ENCODE measurements at regions not wholly inside any gene's neighbourhood (a gene's known extent, or its start where the extent isn't known, plus 50 kb on each side); places are given as distances from the start of the nearest gene placed in this dataset.
"Not testable (repeated sequence)": the region's sequence is repeated elsewhere in the genome, so short reads cannot be mapped to it uniquely, and the experiment has no call there.

GRCh38 chr12:67488349-67488748, 160.2 kb upstream of the DYRK2 start:
- H3K27me3 ChIP-seq (ENCODE audit: control insufficient read depth, insufficient read depth, low read length); H3K4me1 ChIP-seq (ENCODE audit: control insufficient read depth, insufficient read depth, low read length); H3K9me3 ChIP-seq (ENCODE audit: control insufficient read depth, insufficient read depth, low read length); H3K36me3 ChIP-seq (ENCODE audit: control insufficient read depth, insufficient read depth, low read length); H3K27ac ChIP-seq (ENCODE audit: low read length); DNase-seq (ENCODE audit: low read depth, low spot score); H3K4me3 ChIP-seq (ENCODE audit: low read length): not testable (repeated sequence)
- no CpG with 5 or more reads among the region's 4 CpGs for WGBS (ENCODE audit: insufficient coverage, insufficient read length)

DNA sequence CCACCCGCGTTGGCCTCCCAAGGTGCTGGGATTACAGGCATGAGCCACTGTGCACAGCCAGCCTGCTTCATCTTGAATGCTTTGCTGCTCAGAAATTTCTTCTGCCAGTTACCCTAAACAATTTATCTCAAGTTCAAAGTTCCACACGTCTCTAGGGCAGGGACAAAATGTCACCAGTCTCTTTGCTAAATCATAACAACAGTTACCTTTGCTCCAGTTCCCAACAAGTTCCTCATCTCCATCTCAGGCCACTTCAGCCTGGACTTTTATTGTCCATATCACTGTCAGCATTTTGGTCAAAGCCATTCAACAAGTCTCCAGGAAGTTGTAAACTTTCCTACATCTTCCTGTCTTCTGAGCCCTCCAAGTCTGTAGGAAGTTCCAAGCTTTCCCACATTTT, 159.5 kb upstream of the DYRK2 start:
- WGBS (ENCODE audit: insufficient coverage, insufficient read length): no CpG with 5 or more reads among the region's 3 CpGs
- no peaks in the 10 kb centered on the region for H3K27me3 ChIP-seq (ENCODE audit: control insufficient read depth, insufficient read depth, low read length)
- no peak overlapping the region for H3K4me3 ChIP-seq (ENCODE audit: low read length)
- peaks cover 2% of the 10 kb centered on the region for H3K9me3 ChIP-seq (ENCODE audit: control insufficient read depth, insufficient read depth, low read length)
- H3K4me1 ChIP-seq (ENCODE audit: control insufficient read depth, insufficient read depth, low read length): no peaks in the 10 kb centered on the region
- H3K27ac ChIP-seq (ENCODE audit: low read length): no peak overlapping the region
- no peaks in the 10 kb centered on the region for H3K36me3 ChIP-seq (ENCODE audit: control insufficient read depth, insufficient read depth, low read length)
- no peak for DNase-seq (ENCODE audit: low read depth, low spot score)

DNA sequence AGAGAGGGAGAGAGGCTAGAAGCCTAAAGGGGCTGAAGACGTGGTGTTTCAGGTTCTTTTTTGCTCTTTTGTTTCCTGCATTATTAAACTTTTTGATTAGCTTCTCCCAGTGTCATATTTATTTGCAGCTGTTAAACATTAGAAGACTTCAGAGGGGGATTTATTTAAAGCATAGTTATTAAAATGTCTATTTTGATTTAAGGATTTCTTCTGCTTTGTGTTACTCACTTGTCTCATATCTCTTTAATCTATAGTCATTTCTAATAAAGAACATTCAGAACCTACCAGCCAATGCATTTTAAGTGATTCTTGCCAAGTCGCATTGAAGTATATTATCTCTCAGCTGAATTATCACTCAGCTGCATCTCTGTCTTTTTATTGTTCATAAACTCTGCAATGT, 152.0 kb upstream of the DYRK2 start:
- Histone ChIP-seq H3K9me3 (ENCODE audit: control insufficient read depth, insufficient read depth, low read length) (no peaks in the 10 kb centered on the region), H3K27ac (ENCODE audit: low read length) (no peak overlapping the region), H3K27me3 (ENCODE audit: control insufficient read depth, insufficient read depth, low read length) (no peaks in the 10 kb centered on the region), H3K4me1 (ENCODE audit: control insufficient read depth, insufficient read depth, low read length) (no peaks in the 10 kb centered on the region), H3K4me3 (ENCODE audit: low read length) (no peak overlapping the region), H3K36me3 (ENCODE audit: control insufficient read depth, insufficient read depth, low read length) (no peaks in the 10 kb centered on the region)
- WGBS (ENCODE audit: insufficient coverage, insufficient read length): no CpG with 5 or more reads among the region's 2 CpGs
- DNase-seq (ENCODE audit: low read depth, low spot score): no peak

GRCh38 chr12:67498991-67499390, 149.6 kb upstream of the DYRK2 start:
- no peaks in the 10 kb centered on the region for H3K9me3 ChIP-seq (ENCODE audit: control insufficient read depth, insufficient read depth, low read length)
- WGBS (ENCODE audit: insufficient coverage, insufficient read length): no CpG with 5 or more reads among the region's 1 CpG
- no peak overlapping the region for H3K4me3 ChIP-seq (ENCODE audit: low read length)
- no peak for DNase-seq (ENCODE audit: low read depth, low spot score)
- no peak overlapping the region for H3K27ac ChIP-seq (ENCODE audit: low read length)
- no peaks in the 10 kb centered on the region for H3K27me3 ChIP-seq (ENCODE audit: control insufficient read depth, insufficient read depth, low read length)
- no peaks in the 10 kb centered on the region for H3K4me1 ChIP-seq (ENCODE audit: control insufficient read depth, insufficient read depth, low read length)
- no peaks in the 10 kb centered on the region for H3K36me3 ChIP-seq (ENCODE audit: control insufficient read depth, insufficient read depth, low read length)

DNA sequence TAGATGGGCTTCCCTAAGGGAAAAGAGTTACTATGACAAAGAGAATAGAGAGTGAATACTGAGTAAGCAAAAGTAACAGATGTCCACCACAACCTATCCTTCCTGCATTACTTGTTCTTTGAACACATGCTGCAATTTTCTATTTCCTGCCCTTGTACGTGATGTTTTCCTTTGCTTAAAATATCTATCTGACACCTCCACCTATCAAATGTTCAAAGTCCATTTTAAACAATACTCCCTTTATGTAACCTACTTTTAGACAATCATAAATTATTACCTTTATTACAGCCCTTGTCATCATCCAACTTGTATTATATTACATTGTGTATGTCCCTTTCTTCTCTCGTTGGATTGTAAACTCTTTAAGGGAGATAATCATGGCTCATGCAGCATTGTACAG, 147.2 kb upstream of the DYRK2 start:
- no peaks in the 10 kb centered on the region for H3K27me3 ChIP-seq (ENCODE audit: control insufficient read depth, insufficient read depth, low read length)
- H3K4me3 ChIP-seq (ENCODE audit: low read length): no peak overlapping the region
- no peak overlapping the region for H3K27ac ChIP-seq (ENCODE audit: low read length)
- no peak for DNase-seq (ENCODE audit: low read depth, low spot score)
- no peaks in the 10 kb centered on the region for H3K36me3 ChIP-seq (ENCODE audit: control insufficient read depth, insufficient read depth, low read length)
- WGBS (ENCODE audit: insufficient coverage, insufficient read length): no CpG with 5 or more reads among the region's 2 CpGs
- H3K9me3 ChIP-seq (ENCODE audit: control insufficient read depth, insufficient read depth, low read length): no peaks in the 10 kb centered on the region
- H3K4me1 ChIP-seq (ENCODE audit: control insufficient read depth, insufficient read depth, low read length): no peaks in the 10 kb centered on the region

DNA sequence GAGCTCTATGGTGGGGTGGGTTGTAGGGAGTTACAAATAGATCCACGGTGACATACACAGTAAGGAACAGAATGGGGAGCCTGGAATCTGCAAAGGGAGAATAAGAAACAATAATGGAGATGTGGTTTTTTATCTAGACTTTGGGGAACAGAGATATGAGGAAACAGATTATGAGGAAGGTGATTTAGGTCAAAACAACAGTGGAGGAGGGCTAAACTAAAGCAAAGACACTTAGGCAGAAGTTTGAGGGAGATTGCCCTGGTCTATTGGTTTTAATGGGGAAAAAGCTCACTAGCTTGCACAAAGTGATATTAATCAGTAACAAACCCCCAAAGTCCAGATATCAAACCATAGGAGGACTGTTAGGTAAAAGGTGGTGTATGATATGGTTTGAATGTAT, 144.5 kb upstream of the DYRK2 start:
- no peaks in the 10 kb centered on the region for H3K36me3 ChIP-seq (ENCODE audit: control insufficient read depth, insufficient read depth, low read length)
- no CpG with 5 or more reads among the region's 1 CpG for WGBS (ENCODE audit: insufficient coverage, insufficient read length)
- no peaks in the 10 kb centered on the region for H3K4me1 ChIP-seq (ENCODE audit: control insufficient read depth, insufficient read depth, low read length)
- H3K27me3 ChIP-seq (ENCODE audit: control insufficient read depth, insufficient read depth, low read length): no peaks in the 10 kb centered on the region
- H3K9me3 ChIP-seq (ENCODE audit: control insufficient read depth, insufficient read depth, low read length): no peaks in the 10 kb centered on the region
- DNase-seq (ENCODE audit: low read depth, low spot score): no peak
- no peak overlapping the region for H3K4me3 ChIP-seq (ENCODE audit: low read length)
- H3K27ac ChIP-seq (ENCODE audit: low read length): no peak overlapping the region

GRCh38 chr12:67506739-67507138, 141.8 kb upstream of the DYRK2 start:
- WGBS (ENCODE audit: insufficient coverage, insufficient read length): no CpG with 5 or more reads among the region's 3 CpGs
- no peaks in the 10 kb centered on the region for H3K36me3 ChIP-seq (ENCODE audit: control insufficient read depth, insufficient read depth, low read length)
- no peaks in the 10 kb centered on the region for H3K9me3 ChIP-seq (ENCODE audit: control insufficient read depth, insufficient read depth, low read length)
- no peak for DNase-seq (ENCODE audit: low read depth, low spot score)
- no peaks in the 10 kb centered on the region for H3K27me3 ChIP-seq (ENCODE audit: control insufficient read depth, insufficient read depth, low read length)
- no peak overlapping the region for H3K4me3 ChIP-seq (ENCODE audit: low read length)
- H3K4me1 ChIP-seq (ENCODE audit: control insufficient read depth, insufficient read depth, low read length): no peaks in the 10 kb centered on the region
- H3K27ac ChIP-seq (ENCODE audit: low read length): no peak overlapping the region

DNA sequence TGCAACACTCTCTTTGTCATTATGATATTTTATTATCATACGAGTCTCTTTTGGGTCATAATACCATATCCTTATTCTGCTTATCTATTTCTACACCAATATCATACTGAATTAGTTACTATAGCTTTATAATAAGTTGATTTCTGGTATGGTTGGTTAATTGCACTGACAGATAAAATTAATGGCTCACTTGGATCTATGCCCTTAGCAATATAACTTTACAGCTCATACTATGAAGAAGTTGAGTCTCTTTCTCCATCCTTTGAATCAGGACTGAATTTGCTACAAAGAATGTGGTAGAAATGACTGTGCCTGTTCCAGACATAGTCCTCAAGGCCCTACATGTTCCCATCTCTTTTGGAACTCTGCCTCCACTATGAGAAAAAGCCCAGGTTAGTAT, 139.7 kb upstream of the DYRK2 start:
- Histone ChIP-seq H3K9me3 (ENCODE audit: control insufficient read depth, insufficient read depth, low read length) (no peaks in the 10 kb centered on the region), H3K36me3 (ENCODE audit: control insufficient read depth, insufficient read depth, low read length) (no peaks in the 10 kb centered on the region), H3K27ac (ENCODE audit: low read length) (no peak overlapping the region), H3K4me1 (ENCODE audit: control insufficient read depth, insufficient read depth, low read length) (no peaks in the 10 kb centered on the region), H3K4me3 (ENCODE audit: low read length) (no peak overlapping the region), H3K27me3 (ENCODE audit: control insufficient read depth, insufficient read depth, low read length) (no peaks in the 10 kb centered on the region)
- WGBS (ENCODE audit: insufficient coverage, insufficient read length): no CpG with 5 or more reads among the region's 1 CpG
- DNase-seq (ENCODE audit: low read depth, low spot score): no peak

DNA sequence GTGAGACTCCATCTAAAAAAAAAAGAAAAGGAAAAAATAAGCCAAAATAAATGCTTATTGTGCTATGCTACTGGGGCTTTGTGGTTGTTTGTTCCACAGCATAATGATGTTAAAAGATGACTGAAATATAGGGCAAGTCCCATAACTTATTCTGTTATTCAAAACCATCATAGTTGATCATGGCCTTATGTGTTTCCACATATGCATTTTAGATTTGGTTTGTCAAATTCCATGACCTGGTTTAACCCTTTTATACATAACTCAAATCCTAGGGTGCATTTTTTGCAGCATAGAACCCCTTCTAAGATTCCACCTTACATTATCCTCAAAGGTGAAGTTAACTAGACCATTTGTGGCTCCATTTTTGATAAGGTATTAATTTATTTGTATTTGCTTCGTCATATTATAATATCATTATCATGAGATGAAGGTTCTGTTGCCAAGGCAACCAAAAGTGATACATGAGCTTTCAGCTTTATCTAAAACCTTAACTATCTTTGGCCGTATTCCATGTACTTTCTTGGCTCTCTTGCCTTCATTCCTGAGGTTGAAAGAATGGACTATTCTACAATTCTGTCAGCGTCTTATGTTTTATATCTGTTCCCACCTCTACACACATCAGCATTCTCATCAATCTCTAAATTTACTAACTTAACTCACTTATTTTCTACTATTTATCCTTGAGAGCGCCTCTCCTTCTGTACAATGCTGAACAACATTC, 138.7 kb upstream of the DYRK2 start:
- Histone ChIP-seq H3K4me3 (ENCODE audit: low read length) (no peak overlapping the region), H3K9me3 (ENCODE audit: control insufficient read depth, insufficient read depth, low read length) (no peaks in the 10 kb centered on the region), H3K27me3 (ENCODE audit: control insufficient read depth, insufficient read depth, low read length) (no peaks in the 10 kb centered on the region), H3K27ac (ENCODE audit: low read length) (no peak overlapping the region), H3K4me1 (ENCODE audit: control insufficient read depth, insufficient read depth, low read length) (no peaks in the 10 kb centered on the region), H3K36me3 (ENCODE audit: control insufficient read depth, insufficient read depth, low read length) (no peaks in the 10 kb centered on the region)
- 100% methylated on average over 2 of the region's 4 CpGs for WGBS (ENCODE audit: insufficient coverage, insufficient read length)
- no peak for DNase-seq (ENCODE audit: low read depth, low spot score)

DNA sequence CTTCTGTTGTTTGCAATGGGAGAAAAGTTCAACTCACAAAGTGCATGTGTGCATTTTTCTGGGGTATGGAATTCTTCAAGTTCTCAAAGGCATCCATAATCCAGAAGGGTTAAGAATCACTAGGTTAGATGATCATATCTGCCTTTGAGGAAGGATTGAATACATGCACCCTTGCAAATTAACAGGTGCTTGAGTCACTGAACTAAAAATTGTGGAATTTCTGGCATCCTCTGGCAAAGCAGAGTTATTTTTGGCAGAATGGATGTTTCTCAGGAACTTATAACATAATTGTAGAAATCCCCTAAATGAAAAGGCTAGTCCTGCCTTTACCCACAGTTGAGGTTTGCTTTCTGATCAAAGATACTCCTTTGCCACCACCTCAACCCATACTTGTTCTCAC, 136.5 kb upstream of the DYRK2 start:
- Histone ChIP-seq H3K4me3 (ENCODE audit: low read length) (no peak overlapping the region), H3K4me1 (ENCODE audit: control insufficient read depth, insufficient read depth, low read length) (no peaks in the 10 kb centered on the region), H3K27ac (ENCODE audit: low read length) (no peak overlapping the region), H3K27me3 (ENCODE audit: control insufficient read depth, insufficient read depth, low read length) (no peaks in the 10 kb centered on the region), H3K9me3 (ENCODE audit: control insufficient read depth, insufficient read depth, low read length) (no peaks in the 10 kb centered on the region), H3K36me3 (ENCODE audit: control insufficient read depth, insufficient read depth, low read length) (no peaks in the 10 kb centered on the region)
- DNase-seq (ENCODE audit: low read depth, low spot score): no peak

GRCh38 chr12:67514502-67514901, 134.0 kb upstream of the DYRK2 start:
- Histone ChIP-seq H3K36me3 (ENCODE audit: control insufficient read depth, insufficient read depth, low read length) (no peaks in the 10 kb centered on the region), H3K9me3 (ENCODE audit: control insufficient read depth, insufficient read depth, low read length) (no peaks in the 10 kb centered on the region), H3K4me3 (ENCODE audit: low read length) (no peak overlapping the region), H3K27ac (ENCODE audit: low read length) (no peak overlapping the region), H3K27me3 (ENCODE audit: control insufficient read depth, insufficient read depth, low read length) (no peaks in the 10 kb centered on the region), H3K4me1 (ENCODE audit: control insufficient read depth, insufficient read depth, low read length) (no peaks in the 10 kb centered on the region)
- DNase-seq (ENCODE audit: low read depth, low spot score): no peak
- WGBS (ENCODE audit: insufficient coverage, insufficient read length): no CpG with 5 or more reads among the region's 3 CpGs
